A549 (cell line): ENCODE measurements at regions not wholly inside any gene's neighbourhood (a gene's known extent, or its start where the extent isn't known, plus 50 kb on each side); places are given as distances from the start of the nearest gene placed in this dataset.
"Not testable (repeated sequence)": the region's sequence is repeated elsewhere in the genome, so short reads cannot be mapped to it uniquely, and the experiment has no call there.

Source experiments
- ATAC-seq, 2 experiments: fragments of 200-7000 bp in 1 of 2; fragments of >200 bp in 1 of 2; cut with Nextera tagmentation in 1 of 2; cut with Tn5 transposase in 1 of 2; 3 replicates each; pipeline versions ENCODE4 v1.8.0 to v1.9.1; 2018 to 2020; ENCODE audit warnings: mild to moderate bottlenecking in 1 of 2, moderate library complexity in 1 of 2
- CTCF ChIA-PET: fragments of 300-600 bp; sonication (Branson Sonifier 250); formaldehyde crosslinking; extraction: SDS; loops from one replicate; lab custom pipeline; 2021; ENCODE audit warnings: antibody characterized with exemption, inconsistent platforms; lab: Yijun Ruan, JAX
- POLR2A ChIA-PET: fragments of 350-600 bp; formaldehyde crosslinking; extraction: SDS; loops from one replicate; lab custom pipeline; 2021; ENCODE audit warnings: antibody characterized with exemption, inconsistent platforms; lab: Yijun Ruan, JAX
- DNase-seq, 2 experiments: peaks; one replicate each; pipeline versions ENCODE4 v3.0.0 to v3.0.0-alpha.2; 2011 to 2016; ENCODE audit warnings: low read depth in 1 of 2, low spot score in 1 of 2
- FAIRE-seq: peaks from 2 replicates; lab custom pipeline; 2011; peaks lifted over from hg19 to GRCh38; lab: Jason Lieb, UNC
- H3K27ac ChIP-seq, 2 experiments: fragments of >200 bp; sonication (Bioruptor Twin); formaldehyde crosslinking; 3 replicates each; pipeline ENCODE4 v1.5.1; 2016 to 2017
- H3K4me1 ChIP-seq: fragments of >200 bp; sonication (Bioruptor Twin); formaldehyde crosslinking; 3 replicates; pipeline ENCODE4 v1.6.1; 2016
- H3K4me2 ChIP-seq: fragments of >200 bp; sonication (Bioruptor Twin); formaldehyde crosslinking; 3 replicates; pipeline ENCODE4 v1.6.1; 2016
- H3K4me3 ChIP-seq: fragments of >200 bp; sonication (Bioruptor Twin); formaldehyde crosslinking; 3 replicates; pipeline ENCODE4 v1.5.1; 2016
- H3K9me3 ChIP-seq: fragments of >200 bp; sonication (Bioruptor Twin); formaldehyde crosslinking; 3 replicates; pipeline ENCODE4 v1.6.1; 2016
- CHD4 ChIP-seq: fragments of 200-600 bp; sonication (generic); IDR thresholded peaks from 2 replicates; pipeline ENCODE4 v1.6.1; 2016; ENCODE audit warnings: antibody characterized with exemption, mild to moderate bottlenecking, borderline replicate concordance
- ESRRA ChIP-seq: fragments of 150-350 bp; IDR thresholded peaks from 2 replicates; pipeline ENCODE4 v1.6.1; 2014; ENCODE audit warnings: mild to moderate bottlenecking, low read length, borderline replicate concordance
- FOSL2 ChIP-seq, 2 experiments: fragments of 450-650 bp in 1 of 2; fragments of >200 bp in 1 of 2; sonication (Bioruptor Twin) in 1 of 2; formaldehyde crosslinking; IDR thresholded peaks; 2 replicates each; pipeline versions ENCODE4 v1.5.0 to v1.6.1; 2016 to 2020; ENCODE audit warnings: mild to moderate bottlenecking in 1 of 2, moderate library complexity in 1 of 2
- HMGXB4 ChIP-seq: fragments of 250-450 bp; sonication (Bioruptor Pico); IDR thresholded peaks from 2 replicates; pipeline ENCODE4 v1.5.0; 2021; ENCODE audit warnings: mild to moderate bottlenecking, moderate library complexity, borderline replicate concordance
- HOXA7 ChIP-seq: fragments of 250-450 bp; sonication (Bioruptor Pico); IDR thresholded peaks from 2 replicates; pipeline ENCODE4 v1.5.0; 2020; ENCODE audit warnings: mild to moderate bottlenecking, moderate library complexity
- HOXB5 ChIP-seq: fragments of 250-450 bp; sonication (Bioruptor Pico); IDR thresholded peaks from 2 replicates; pipeline ENCODE4 v1.5.0; 2020; ENCODE audit warnings: mild to moderate bottlenecking, moderate library complexity
- KDM1A ChIP-seq: fragments of 200-600 bp; sonication (generic); IDR thresholded peaks from 2 replicates; pipeline ENCODE4 v1.6.1; 2016; ENCODE audit warnings: low read depth, mild to moderate bottlenecking
- KDM5A ChIP-seq: fragments of 200-600 bp; sonication (generic); IDR thresholded peaks from 2 replicates; pipeline ENCODE4 v1.6.1; 2016; ENCODE audit warnings: antibody characterized with exemption, mild to moderate bottlenecking
- MAX ChIP-seq: IDR thresholded peaks from 2 replicates; pipeline ENCODE4 v1.6.1; 2012
- MYC ChIP-seq: IDR thresholded peaks from 2 replicates; pipeline ENCODE4 v1.6.1; 2012; ENCODE audit warnings: mild to moderate bottlenecking, inconsistent platforms, low read length, improper control_type of control experiment, borderline replicate concordance
- NR3C1 ChIP-seq: fragments of >200 bp; sonication (Bioruptor Twin); formaldehyde crosslinking; IDR thresholded peaks from 3 replicates; pipeline ENCODE4 v1.6.1; 2017
- PBX3 ChIP-seq: IDR thresholded peaks from 2 replicates; pipeline ENCODE4 v1.6.1; 2012
- RAD21 ChIP-seq, 2 experiments: fragments of >200 bp in 1 of 2; sonication (Bioruptor Twin) in 1 of 2; formaldehyde crosslinking in 1 of 2; IDR thresholded peaks in 1 of 2; conservative IDR thresholded peaks in 1 of 2; 2 replicates in 1 of 2; 3 replicates in 1 of 2; pipeline ENCODE4 v1.6.1; 2012 to 2018; ENCODE audit warnings: inconsistent platforms in 1 of 2
- RARB ChIP-seq: fragments of 250-450 bp; sonication (Bioruptor Pico); IDR thresholded peaks from 2 replicates; pipeline ENCODE4 v1.8.0; 2021; ENCODE audit warnings: mild to moderate bottlenecking, moderate library complexity
- RCOR1 ChIP-seq: fragments of 150-350 bp; IDR thresholded peaks from 2 replicates; pipeline ENCODE4 v1.6.1; 2014; ENCODE audit warnings: antibody characterized with exemption, low read length, low read depth
- RFX5 ChIP-seq: fragments of 450-650 bp; IDR thresholded peaks from 2 replicates; pipeline ENCODE4 v1.7.1; 2014; ENCODE audit warnings: antibody characterized with exemption, mild to moderate bottlenecking, moderate library complexity
- SMC3 ChIP-seq: fragments of >200 bp; sonication (Bioruptor Twin); formaldehyde crosslinking; IDR thresholded peaks from 3 replicates; pipeline ENCODE4 v1.6.1; 2018; ENCODE audit warnings: inconsistent platforms
- SREBF2 ChIP-seq: fragments of 450-650 bp; IDR thresholded peaks from 2 replicates; pipeline ENCODE4 v1.6.1; 2014; ENCODE audit warnings: mild to moderate bottlenecking, moderate library complexity
- ZNF302 ChIP-seq: fragments of 250-450 bp; sonication (Bioruptor Pico); IDR thresholded peaks from 2 replicates; pipeline ENCODE4 v1.9.0; 2021; ENCODE audit warnings: inconsistent platforms, mild to moderate bottlenecking, moderate library complexity
- WGBS: methylation state at CpG from one replicate; pipeline ENCODE4 v1.1.6; 2017; ENCODE audit errors: missing lambda C conversion rate; 5-methylcytosine and 5-hydroxymethylcytosine counted together
- TF ChIP-seq, protein P1 (sequence below): fragments of 250-450 bp; sonication (Bioruptor Pico); IDR thresholded peaks from 2 replicates; pipeline ENCODE4 v1.5.0; 2020; ENCODE audit warnings: low read depth, mild to moderate bottlenecking, moderate library complexity
- TF ChIP-seq, protein P2 (sequence below): fragments of >200 bp; sonication (Bioruptor Twin); formaldehyde crosslinking; IDR thresholded peaks from 3 replicates; pipeline ENCODE4 v1.5.1; 2016
- TF ChIP-seq, protein P3 (sequence below): fragments of 200-600 bp; sonication (generic); IDR thresholded peaks from 2 replicates; pipeline ENCODE4 v1.6.1; 2016; ENCODE audit warnings: antibody characterized with exemption, mild to moderate bottlenecking, moderate library complexity

DNA sequence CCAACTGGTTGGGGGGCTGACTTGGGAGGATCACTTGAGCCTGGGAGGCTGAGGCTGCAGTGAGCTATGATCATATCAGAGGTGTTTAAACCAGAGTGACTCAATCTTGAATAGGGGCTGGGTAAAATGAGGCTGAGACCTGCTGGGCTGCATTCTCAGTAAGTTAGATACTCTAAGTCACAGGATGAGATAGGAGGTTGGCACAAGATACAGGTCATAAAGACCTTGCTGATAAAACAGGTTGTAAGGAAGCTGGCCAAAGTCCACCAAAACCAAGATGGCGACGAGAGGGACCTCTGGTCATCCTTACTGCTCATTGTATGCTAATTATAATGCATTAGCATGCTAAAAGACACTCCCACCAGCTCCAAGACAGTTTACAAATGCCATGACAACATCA lies 71.1 kb upstream of the BNIP2 start:
- FAIRE-seq, ATAC-seq, H3K9me3 ChIP-seq, POLR2A ChIA-PET, H3K4me3 ChIP-seq, H3K4me2 ChIP-seq, H3K4me1 ChIP-seq, DNase-seq, H3K27ac ChIP-seq: not testable (repeated sequence)
- CTCF ChIA-PET: interaction anchor here (0.8 to 4.2 kb wide), 3 partner anchors 9 to 568 kb away, joined by 3 to 22 read pairs (median 4); no protein-coding TSS in a partner anchor
- WGBS: 0% methylated on average over 2 of the region's 2 CpGs

DNA sequence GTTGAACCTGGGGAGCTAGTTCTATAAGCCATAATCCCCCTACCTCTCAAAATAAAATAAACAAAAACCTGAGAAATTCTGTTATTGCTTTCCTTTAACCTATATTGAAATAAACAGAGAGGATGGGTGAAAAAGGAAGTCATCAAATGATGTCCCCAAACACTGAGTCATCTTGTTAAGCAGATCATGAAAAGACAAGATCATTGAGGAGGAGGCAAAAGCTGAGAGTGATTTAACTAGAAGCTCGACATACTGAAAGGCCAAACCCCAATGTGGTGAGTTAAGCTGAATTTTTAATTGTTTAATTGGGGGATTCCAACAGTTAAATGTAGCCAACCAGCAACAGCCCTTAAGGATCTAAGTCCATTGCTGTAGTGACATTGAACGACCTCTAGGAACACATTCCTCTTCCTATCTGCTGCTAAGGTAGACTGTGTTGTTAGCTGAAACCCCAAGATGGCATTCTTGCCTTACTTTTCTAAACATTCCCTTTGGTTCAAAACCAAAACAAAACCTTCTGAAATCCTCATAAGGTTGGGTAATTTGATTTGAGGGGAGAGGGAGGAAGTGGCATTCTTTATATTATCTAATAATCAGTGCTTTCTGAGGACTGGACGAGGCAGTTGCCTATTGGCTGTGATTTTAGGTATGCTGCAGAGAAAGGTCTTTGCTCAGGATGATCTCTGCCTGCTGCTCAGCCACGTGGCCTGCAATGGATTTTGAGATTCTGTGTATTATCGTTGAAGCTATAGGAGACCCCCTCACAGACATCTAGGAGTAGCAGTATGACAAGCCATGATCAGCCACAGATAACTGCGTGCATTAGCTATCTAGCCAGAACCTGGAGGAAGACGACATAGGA lies 62.7 kb upstream of the BNIP2 start:
- FAIRE-seq (peak; percentile 43), ATAC-seq (peak; percentile 84 to 88; a peak in 5 of 6 replicates), DNase-seq (peak; percentile 33 to 52)
- Histone ChIP-seq H3K27ac (no peak overlapping the region), H3K4me2 (no peak overlapping the region), H3K9me3 (no peaks in the 10 kb centered on the region), H3K4me3 (no peak overlapping the region), H3K4me1 (no peaks in the 10 kb centered on the region)
- ChIA-PET POLR2A (no interaction called here), CTCF (interaction anchor here (0.6 to 6.6 kb wide), 18 partner anchors 10 to 795 kb away, joined by 3 to 45 read pairs (median 4); no protein-coding TSS in a partner anchor)
- TF ChIP-seq, protein P1, sequence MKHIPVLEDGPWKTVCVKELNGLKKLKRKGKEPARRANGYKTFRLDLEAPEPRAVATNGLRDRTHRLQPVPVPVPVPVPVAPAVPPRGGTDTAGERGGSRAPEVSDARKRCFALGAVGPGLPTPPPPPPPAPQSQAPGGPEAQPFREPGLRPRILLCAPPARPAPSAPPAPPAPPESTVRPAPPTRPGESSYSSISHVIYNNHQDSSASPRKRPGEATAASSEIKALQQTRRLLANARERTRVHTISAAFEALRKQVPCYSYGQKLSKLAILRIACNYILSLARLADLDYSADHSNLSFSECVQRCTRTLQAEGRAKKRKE (CRISPR knock-in tag): no peak
- TF ChIP-seq PBX3 (no peak), KDM5A (no peak), HOXA7 (CRISPR knock-in tag) (no peak), KDM1A (no peak), SREBF2 (no peak), RAD21 (conservative IDR thresholded peaks at IDR 0.05 in 1 of 2, IDR thresholded peaks at IDR 0.05 in 1 of 2) (peak; percentile 40 to 58; a peak in 4 of 5 replicates), MYC (no peak), SMC3 (no peak)
- TF ChIP-seq, protein P2, sequence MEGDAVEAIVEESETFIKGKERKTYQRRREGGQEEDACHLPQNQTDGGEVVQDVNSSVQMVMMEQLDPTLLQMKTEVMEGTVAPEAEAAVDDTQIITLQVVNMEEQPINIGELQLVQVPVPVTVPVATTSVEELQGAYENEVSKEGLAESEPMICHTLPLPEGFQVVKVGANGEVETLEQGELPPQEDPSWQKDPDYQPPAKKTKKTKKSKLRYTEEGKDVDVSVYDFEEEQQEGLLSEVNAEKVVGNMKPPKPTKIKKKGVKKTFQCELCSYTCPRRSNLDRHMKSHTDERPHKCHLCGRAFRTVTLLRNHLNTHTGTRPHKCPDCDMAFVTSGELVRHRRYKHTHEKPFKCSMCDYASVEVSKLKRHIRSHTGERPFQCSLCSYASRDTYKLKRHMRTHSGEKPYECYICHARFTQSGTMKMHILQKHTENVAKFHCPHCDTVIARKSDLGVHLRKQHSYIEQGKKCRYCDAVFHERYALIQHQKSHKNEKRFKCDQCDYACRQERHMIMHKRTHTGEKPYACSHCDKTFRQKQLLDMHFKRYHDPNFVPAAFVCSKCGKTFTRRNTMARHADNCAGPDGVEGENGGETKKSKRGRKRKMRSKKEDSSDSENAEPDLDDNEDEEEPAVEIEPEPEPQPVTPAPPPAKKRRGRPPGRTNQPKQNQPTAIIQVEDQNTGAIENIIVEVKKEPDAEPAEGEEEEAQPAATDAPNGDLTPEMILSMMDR: peak; percentile 34; the same call in 2 of the 3 replicates
- 17% methylated on average over 7 of the region's 7 CpGs for WGBS

DNA sequence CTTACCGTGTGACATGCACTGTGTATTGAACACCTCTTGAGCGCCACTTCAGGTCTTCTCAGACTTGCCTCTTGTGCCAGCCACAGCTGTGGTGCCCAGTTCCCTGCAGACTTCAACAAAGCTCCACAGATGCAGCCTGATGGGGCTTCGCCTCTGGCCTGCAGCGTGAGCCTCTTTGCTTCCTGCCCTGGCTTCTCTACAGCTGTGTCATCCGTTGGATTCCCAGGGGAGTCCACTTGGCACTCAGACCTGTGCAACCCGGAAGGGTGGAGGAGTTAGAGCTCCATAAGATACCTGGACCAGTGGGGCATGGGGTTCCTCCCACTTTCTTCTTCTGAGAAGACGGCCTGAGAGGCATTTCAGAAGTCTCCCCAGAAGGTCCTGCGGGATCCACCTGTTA lies 57.7 kb upstream of the BNIP2 start:
- DNase-seq (no peak), ATAC-seq (peak; percentile 22 to 50; a peak in 4 of 6 replicates), FAIRE-seq (no peak)
- TF ChIP-seq CHD4: no peak
- no peak for TF ChIP-seq ZNF302 (CRISPR knock-in tag)
- no peak for TF ChIP-seq ESRRA
- TF ChIP-seq RARB (CRISPR knock-in tag): no peak
- TF ChIP-seq MAX: no peak
- TF ChIP-seq HOXB5 (CRISPR knock-in tag): no peak
- TF ChIP-seq RFX5: no peak
- TF ChIP-seq, protein P3, sequence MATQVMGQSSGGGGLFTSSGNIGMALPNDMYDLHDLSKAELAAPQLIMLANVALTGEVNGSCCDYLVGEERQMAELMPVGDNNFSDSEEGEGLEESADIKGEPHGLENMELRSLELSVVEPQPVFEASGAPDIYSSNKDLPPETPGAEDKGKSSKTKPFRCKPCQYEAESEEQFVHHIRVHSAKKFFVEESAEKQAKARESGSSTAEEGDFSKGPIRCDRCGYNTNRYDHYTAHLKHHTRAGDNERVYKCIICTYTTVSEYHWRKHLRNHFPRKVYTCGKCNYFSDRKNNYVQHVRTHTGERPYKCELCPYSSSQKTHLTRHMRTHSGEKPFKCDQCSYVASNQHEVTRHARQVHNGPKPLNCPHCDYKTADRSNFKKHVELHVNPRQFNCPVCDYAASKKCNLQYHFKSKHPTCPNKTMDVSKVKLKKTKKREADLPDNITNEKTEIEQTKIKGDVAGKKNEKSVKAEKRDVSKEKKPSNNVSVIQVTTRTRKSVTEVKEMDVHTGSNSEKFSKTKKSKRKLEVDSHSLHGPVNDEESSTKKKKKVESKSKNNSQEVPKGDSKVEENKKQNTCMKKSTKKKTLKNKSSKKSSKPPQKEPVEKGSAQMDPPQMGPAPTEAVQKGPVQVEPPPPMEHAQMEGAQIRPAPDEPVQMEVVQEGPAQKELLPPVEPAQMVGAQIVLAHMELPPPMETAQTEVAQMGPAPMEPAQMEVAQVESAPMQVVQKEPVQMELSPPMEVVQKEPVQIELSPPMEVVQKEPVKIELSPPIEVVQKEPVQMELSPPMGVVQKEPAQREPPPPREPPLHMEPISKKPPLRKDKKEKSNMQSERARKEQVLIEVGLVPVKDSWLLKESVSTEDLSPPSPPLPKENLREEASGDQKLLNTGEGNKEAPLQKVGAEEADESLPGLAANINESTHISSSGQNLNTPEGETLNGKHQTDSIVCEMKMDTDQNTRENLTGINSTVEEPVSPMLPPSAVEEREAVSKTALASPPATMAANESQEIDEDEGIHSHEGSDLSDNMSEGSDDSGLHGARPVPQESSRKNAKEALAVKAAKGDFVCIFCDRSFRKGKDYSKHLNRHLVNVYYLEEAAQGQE: no peak
- no peak for TF ChIP-seq HMGXB4 (CRISPR knock-in tag)
- TF ChIP-seq KDM1A: no peak
- TF ChIP-seq NR3C1: no peak
- TF ChIP-seq FOSL2 (IDR thresholded peaks at IDR 0.05): no peak
- no peak for TF ChIP-seq FOSL2 (CRISPR knock-in tag; IDR thresholded peaks at IDR 0.05)
- no peak for TF ChIP-seq RCOR1
- ChIA-PET CTCF (interaction anchor here (1.6 kb wide), 1 partner anchor 22 kb away, joined by 6 read pairs; no protein-coding TSS in a partner anchor), POLR2A (no interaction called here)
- WGBS: 17% methylated on average over 8 of the region's 8 CpGs
- Histone ChIP-seq H3K27ac (no peak overlapping the region), H3K4me1 (no peaks in the 10 kb centered on the region), H3K9me3 (peaks cover 14% of the 10 kb centered on the region), H3K4me3 (no peak overlapping the region), H3K4me2 (no peak overlapping the region)
